ENCODE measurements at regions not wholly inside any gene's neighbourhood (a gene's known extent, or its start where the extent isn't known, plus 50 kb on each side); places are given as distances from the start of the nearest gene placed in this dataset.
"Not testable (repeated sequence)": the region's sequence is repeated elsewhere in the genome, so short reads cannot be mapped to it uniquely, and the experiment has no call there.

DNA sequence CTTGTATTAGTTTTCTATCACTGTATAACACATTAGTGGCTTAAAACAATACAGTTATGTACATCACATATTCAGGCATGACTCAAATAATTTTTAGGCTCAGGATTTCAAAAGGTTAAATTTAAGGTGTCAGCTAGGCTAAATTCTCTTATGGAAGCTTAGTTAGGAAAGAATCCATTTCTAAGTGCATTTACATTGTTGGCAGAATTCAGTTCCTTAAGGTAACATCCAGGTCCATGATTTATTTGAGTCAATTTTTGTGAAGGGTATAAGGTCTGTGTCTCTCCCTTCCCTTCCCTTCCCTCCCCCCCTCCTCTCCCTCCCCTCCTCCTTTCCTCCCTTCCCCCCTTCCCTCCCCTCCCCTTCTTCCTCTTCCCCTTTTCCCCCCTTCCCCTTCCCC, 399.0 kb upstream of the CNTN5 start:
- DNase-seq: no peak

DNA sequence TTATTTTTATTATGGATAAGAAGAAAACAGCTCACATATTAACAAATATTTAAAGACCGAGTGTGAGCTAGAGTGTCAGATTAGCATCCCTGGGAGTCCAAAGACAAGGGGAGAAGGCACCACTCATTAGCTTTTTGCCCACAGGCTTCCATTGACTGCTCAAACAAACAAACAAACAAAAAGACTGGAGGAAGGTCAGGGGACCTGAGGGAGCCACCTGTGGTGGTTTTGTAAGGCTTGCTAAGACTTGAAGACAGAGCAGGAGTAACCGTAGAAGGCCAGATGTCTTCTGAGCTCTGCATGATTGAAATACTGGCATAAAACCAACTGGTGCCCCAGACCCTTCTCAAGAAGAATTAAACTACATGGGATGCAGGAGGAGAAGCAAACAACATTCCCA, 395.2 kb upstream of the CNTN5 start:
- no peak for DNase-seq

- DNase-seq: no peak
Observed at GRCh38 chr11:98630736-98631135, 390.0 kb upstream of the CNTN5 start.

GRCh38 chr11:98657711-98658110, 363.0 kb upstream of the CNTN5 start:
- DNase-seq: no peak

DNA sequence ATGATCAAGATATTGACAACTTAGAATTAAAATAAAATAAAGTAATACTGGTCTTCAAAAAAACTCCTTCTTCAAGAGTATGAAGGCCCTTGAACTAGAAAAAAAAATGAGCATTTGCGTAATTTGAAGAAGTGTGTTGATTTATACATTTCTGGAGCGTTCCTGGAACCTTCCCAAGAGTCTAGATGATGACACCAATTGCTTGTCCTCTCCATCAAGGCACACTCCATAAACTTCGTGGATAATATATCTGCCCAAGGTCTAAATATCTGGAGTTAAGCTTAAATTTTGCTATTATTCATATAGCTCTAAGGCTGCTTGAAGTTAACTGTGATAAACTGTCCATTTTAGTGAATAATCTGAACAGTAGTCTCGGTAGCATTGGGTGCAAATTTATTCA, 361.3 kb upstream of the CNTN5 start:
- DNase-seq: no peak

DNA sequence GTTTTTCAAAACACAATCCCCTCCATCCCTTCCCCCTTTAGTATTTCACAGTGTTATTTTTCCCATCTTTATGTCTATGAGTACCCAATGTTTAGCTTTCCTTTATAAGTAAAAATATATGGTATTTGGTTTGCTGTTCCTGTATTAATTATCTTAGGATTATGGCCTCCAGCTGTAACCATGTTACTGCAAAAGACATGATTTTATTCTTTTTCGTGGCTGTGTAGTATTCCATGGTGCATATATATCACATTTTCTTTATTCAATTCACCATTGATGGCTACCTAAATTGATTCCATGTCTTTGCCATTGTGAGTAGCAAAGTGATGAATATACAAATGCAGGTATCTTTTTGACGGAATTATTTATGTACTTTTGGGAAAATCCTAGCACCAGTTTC, 346.4 kb upstream of the CNTN5 start:
- no peak for DNase-seq

- no peak for DNase-seq
Observed at GRCh38 chr11:98679673-98680072, 341.1 kb upstream of the CNTN5 start.

GRCh38 chr11:98701541-98701940, 319.2 kb upstream of the CNTN5 start:
- no peak for DNase-seq

DNA sequence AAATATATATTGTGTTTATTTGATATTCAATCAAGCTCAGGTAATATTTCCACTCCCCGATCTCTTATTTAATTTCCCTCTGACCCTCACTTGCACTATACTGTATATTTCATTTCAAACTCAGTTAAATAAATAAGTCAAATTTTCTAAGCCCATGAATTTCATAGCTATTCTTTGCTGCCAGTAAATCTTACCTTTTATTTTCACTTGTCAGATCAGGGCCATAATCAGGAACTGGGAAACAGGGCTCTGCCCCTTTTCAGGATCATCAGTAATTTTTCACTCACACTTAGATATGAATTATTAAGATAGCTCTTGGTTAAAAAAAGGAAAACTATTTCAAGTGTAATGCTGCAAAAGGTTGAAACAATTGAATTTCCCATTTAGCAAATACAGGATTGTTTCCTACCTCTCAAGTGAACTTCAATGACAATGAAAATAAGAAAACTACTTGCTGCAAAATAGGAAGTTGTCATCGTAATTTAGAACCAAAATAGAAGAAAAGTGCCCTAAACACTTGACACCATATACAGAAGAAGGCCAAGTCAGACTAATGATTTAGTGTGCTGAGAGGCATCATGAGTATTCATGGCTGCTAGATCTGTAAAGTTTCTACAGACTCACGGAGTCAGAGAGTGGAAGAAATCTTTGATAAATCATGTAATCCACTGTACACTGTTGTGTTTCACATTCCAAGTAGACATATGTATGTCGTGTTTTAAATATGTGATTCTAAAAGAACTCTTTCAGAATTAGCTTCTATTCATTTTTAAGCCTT, 316.8 kb upstream of the CNTN5 start:
- no peak for DNase-seq

GRCh38 chr11:98710026-98710425, 310.7 kb upstream of the CNTN5 start:
- no peak for DNase-seq

GRCh38 chr11:98710986-98711385, 309.8 kb upstream of the CNTN5 start:
- DNase-seq: no peak

DNA sequence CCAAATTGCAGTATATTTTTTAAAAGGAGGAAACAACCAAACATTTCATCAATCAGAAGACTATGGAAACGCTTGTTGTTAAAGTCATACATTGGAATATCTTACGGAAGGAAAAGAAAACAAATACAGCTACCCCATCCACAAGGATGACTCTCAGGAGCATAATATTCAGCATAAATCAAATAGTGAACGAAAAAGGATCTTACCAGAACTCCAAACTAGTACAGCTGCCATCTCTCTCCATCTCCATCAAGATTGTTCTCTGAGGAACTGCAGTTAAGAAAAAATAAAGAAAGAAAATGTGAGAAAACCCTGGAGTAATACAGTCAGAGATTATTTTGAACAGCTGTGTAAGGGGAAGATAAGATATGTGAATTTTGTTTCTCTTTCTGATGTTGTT, 299.8 kb upstream of the CNTN5 start:
- DNase-seq: no peak

- no peak for DNase-seq
Observed at GRCh38 chr11:98725471-98725870, 295.3 kb upstream of the CNTN5 start.

DNA sequence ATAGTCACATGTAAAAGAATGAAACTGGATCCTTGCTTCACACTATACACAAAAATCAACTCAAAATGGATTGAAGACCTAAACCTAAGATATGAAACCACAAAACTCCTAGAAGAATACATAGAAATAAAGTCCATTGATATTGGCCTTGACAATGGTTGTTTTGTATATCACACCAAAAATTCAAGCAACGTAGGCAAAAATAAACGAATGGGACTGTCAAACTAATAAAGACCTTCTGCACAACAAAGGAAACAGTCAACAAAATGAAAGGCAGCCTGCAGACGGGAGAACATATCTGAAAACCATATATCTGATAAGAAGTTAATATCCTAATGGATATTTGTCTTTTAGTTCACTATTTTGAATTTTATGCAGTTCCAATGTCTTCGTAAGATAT, 292.3 kb upstream of the CNTN5 start:
- DNase-seq: no peak

DNA sequence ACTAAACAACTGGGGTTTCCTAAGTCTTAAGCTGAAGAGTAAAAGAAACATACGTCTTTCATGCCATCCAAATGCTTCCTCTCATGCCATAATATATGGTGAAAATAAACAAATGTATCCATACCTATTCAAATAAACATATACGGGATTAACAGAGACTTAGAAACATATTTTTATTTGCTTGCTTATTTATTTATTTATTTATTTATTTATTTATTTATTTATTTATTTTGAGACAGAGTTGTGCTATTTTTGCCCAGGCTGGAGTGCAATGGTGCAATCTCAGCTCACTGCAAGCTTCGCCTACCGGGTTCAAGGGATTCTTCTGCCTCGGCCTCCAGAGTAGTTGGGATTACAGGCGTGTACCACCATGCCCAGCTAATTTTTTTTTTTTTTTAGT, 291.6 kb upstream of the CNTN5 start:
- DNase-seq: no peak

DNA sequence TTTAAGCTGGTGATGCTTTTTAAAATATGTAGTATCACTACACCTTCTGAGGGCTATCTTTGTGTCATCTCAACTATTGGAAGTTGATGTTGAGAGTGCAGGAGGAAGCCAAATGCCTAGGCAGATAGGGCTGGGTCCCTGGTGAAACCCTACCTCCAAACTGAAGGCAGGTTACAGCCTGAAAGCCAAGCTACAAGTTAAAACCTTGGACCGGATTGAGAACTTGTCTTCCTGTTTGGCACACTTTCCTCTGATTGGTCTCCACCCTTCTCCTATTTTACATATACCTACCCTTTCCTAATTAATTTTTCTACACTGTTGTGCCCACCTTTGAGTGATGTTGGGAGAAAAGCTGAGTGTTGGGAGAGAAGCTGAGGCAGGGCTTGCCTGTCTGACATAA, 287.8 kb upstream of the CNTN5 start:
- no peak for DNase-seq

DNA sequence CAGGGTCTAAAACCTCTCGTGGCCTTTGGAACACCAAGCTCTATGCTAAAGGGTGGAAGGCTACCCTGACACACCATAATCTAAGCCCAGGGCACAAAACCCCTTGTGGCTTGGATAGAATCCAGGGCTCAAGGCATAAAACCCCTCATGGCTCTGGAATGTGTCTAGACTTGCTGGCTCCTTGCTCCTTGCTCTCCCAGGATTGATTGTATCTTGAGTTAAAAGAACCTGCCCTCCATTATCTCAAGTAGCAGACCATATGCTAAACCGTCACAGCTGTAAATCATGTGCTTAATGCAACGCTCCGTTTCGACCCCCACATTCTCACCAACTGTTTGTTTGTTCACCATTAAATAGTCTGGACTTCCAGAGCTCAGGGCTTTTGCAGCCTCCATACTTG, 287.4 kb upstream of the CNTN5 start:
- not testable (repeated sequence) for DNase-seq

GRCh38 chr11:98734686-98735085, 286.1 kb upstream of the CNTN5 start:
- no peak for DNase-seq

GRCh38 chr11:98736833-98737232, 283.9 kb upstream of the CNTN5 start:
- DNase-seq: no peak

- DNase-seq: no peak
Observed at GRCh38 chr11:98740321-98740720, 280.4 kb upstream of the CNTN5 start.

DNA sequence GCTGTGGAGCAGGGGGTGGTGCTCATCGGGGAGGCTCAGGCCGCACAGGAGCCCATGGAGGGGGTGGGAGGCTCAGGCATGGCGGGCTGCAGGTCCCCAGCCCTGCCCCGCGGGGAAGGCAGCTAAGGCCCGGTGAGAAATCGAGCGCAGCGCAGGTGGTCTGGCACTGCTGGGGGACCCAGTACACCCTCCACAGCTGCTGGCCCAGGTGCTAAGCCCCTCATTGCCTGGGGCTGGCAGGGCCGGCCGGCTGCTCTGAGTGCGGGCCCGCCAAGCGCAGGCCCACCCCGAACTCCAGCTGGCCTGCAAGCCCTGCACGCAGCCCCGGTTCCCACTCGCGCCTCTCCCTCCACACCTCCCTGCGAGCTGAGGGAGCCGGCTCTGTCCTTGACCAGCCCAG, 257.3 kb upstream of the CNTN5 start:
- not testable (repeated sequence) for DNase-seq

GRCh38 chr11:98766903-98767302, 253.8 kb upstream of the CNTN5 start:
- DNase-seq: no peak

DNA sequence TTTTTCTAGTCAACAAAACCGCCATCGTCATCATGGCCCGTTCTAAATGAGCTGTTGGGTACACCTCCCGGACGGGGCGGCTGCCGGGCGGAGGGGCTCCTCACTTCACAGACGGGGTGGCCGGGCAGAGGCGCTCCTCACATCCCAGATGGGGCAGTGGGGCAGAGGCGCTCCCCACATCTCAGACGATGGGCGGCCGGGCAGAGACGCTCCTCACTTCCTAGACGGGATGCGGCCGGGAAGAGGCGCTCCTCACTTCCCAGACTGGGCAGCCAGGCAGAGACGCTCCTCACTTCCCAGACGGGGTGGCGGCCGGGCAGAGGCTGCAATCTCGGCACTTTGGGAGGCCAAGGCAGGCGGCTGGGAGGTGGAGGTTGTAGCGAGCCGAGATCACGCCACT, 250.7 kb upstream of the CNTN5 start:
- DNase-seq: not testable (repeated sequence)

GRCh38 chr11:98771791-98772190, 249.0 kb upstream of the CNTN5 start:
- DNase-seq: no peak

- DNase-seq: no peak
Observed at GRCh38 chr11:98772893-98773292, 247.9 kb upstream of the CNTN5 start.

Measured in NCI-H526 (cell line).